ENCODE measurements at regions not wholly inside any gene's neighbourhood (a gene's known extent, or its start where the extent isn't known, plus 50 kb on each side); places are given as distances from the start of the nearest gene placed in this dataset.

GRCh38 chr6:90905351-90905750 lies 318.5 kb upstream of the MAP3K7 start:
- TF ChIP-seq CTCF (IDR thresholded peaks at IDR 0.05; ENCODE audit: low read depth, low read length, missing input control), result no peak
- TF ChIP-seq, protein P1, sequence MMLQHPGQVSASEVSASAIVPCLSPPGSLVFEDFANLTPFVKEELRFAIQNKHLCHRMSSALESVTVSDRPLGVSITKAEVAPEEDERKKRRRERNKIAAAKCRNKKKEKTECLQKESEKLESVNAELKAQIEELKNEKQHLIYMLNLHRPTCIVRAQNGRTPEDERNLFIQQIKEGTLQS (IDR thresholded peaks at IDR 0.05), result no peak
- TF ChIP-seq RXRA (IDR thresholded peaks at IDR 0.05), result no peak
- TF ChIP-seq SP1 (IDR thresholded peaks at IDR 0.05), result no peak
- TF ChIP-seq RAD21 (IDR thresholded peaks at IDR 0.05), result no peak
- no peak for TF ChIP-seq MAX (IDR thresholded peaks at IDR 0.05)
- TF ChIP-seq FOXA1 (IDR thresholded peaks at IDR 0.05), result no peak

Data from liver (tissue), 3 donors.